Smooth muscle cell (in vitro differentiated cells): ENCODE measurements at regions not wholly inside any gene's neighbourhood (a gene's known extent, or its start where the extent isn't known, plus 50 kb on each side); places are given as distances from the start of the nearest gene placed in this dataset.

Experiments
- DNase-seq: peaks from one replicate; lab custom pipeline; 2025; ENCODE audit not compliant: unreplicated experiment; lab: John Stamatoyannopoulos, UW
- H2AFZ ChIP-seq: fragments of 200-600 bp; sonication (generic); 2 replicates; pipeline ENCODE4 v1.6.0; 2016; ENCODE audit warnings: antibody characterized with exemption, low read depth, mild to moderate bottlenecking
- H3F3A ChIP-seq: fragments of 200-600 bp; sonication (generic); 2 replicates; pipeline ENCODE4 v1.6.0; 2017; ENCODE audit warnings: antibody characterized with exemption, low read depth
- H3K27ac ChIP-seq: fragments of 200-600 bp; sonication (generic); 2 replicates; pipeline ENCODE4 v1.5.1; 2016; ENCODE audit warnings: low read depth, mild to moderate bottlenecking
- H3K27me3 ChIP-seq: fragments of 200-600 bp; sonication (generic); 2 replicates; pipeline ENCODE4 v1.6.1; 2016; ENCODE audit warnings: low read depth, mild to moderate bottlenecking
- H3K36me3 ChIP-seq: fragments of 200-600 bp; sonication (generic); 2 replicates; pipeline ENCODE4 v1.5.1; 2016; ENCODE audit warnings: low read depth
- H3K4me1 ChIP-seq: fragments of 200-600 bp; sonication (generic); 2 replicates; pipeline ENCODE4 v1.5.1; 2016; ENCODE audit warnings: low read depth
- H3K4me2 ChIP-seq: fragments of 200-600 bp; sonication (generic); 2 replicates; pipeline ENCODE4 v1.6.0; 2016; ENCODE audit warnings: mild to moderate bottlenecking
- H3K4me3 ChIP-seq: fragments of 200-600 bp; sonication (generic); 2 replicates; pipeline ENCODE4 v1.5.1; 2016; ENCODE audit warnings: mild to moderate bottlenecking
- H3K79me2 ChIP-seq: fragments of 200-600 bp; sonication (generic); 2 replicates; pipeline ENCODE4 v1.6.0; 2016; ENCODE audit warnings: low read depth, mild to moderate bottlenecking
- H3K9ac ChIP-seq: fragments of 200-600 bp; sonication (generic); 2 replicates; pipeline ENCODE4 v1.6.0; 2016; ENCODE audit warnings: low read depth
- H3K9me3 ChIP-seq: fragments of 200-600 bp; sonication (generic); replicated peaks from 2 replicates; pipeline ENCODE4 v1.5.1; 2016; ENCODE audit warnings: low read depth
- H4K20me1 ChIP-seq: fragments of 200-600 bp; sonication (generic); 2 replicates; pipeline ENCODE4 v1.6.0; 2016; ENCODE audit warnings: low read depth
- WGBS: methylation state at CpG from one replicate; pipeline ENCODE4 v1.1.7; 2016; ENCODE audit warnings: low lambda C conversion rate; 5-methylcytosine and 5-hydroxymethylcytosine counted together
- TF ChIP-seq, protein P1 (sequence below): fragments of 200-600 bp; sonication (generic); IDR thresholded peaks from 2 replicates; pipeline ENCODE4 v1.5.1; 2017; ENCODE audit warnings: borderline replicate concordance, mild to moderate bottlenecking, antibody characterized with exemption; ENCODE audit not compliant: insufficient read depth, poor library complexity, severe bottlenecking

DNA sequence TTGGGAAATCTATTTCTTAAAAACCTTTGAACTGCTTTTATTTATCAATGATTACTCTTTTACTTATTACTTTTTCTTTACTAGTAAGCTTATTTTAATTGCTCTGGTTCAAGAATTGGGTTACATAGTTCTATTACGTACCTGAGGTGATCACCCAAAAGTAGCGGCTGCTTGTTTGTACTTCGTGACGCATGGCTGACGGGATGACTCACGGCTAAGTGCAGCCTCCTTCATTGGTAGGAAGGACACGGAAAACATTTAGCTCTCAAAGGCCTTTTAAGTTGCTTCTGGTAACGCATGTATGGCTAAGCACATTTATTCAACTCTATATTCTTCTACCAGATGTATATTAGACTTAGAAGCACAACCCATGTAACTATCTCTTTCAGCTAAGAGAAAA, 285.8 kb upstream of the SP4 start:
- Histone ChIP-seq H3K27me3 (peaks cover 6% of the 10 kb centered on the region), H3K4me1 (no peaks in the 10 kb centered on the region), H2AFZ (no peak overlapping the region), H3F3A (no peaks in the 10 kb centered on the region), H3K9ac (no peak overlapping the region), H4K20me1 (no peaks in the 10 kb centered on the region), H3K79me2 (no peaks in the 10 kb centered on the region), H3K27ac (no peak overlapping the region), H3K36me3 (no peaks in the 10 kb centered on the region), H3K4me2 (no peak overlapping the region), H3K4me3 (no peak overlapping the region), H3K9me3 (no peaks in the 10 kb centered on the region)
- WGBS: 81% methylated on average over 8 of the region's 8 CpGs
- TF ChIP-seq, protein P1, sequence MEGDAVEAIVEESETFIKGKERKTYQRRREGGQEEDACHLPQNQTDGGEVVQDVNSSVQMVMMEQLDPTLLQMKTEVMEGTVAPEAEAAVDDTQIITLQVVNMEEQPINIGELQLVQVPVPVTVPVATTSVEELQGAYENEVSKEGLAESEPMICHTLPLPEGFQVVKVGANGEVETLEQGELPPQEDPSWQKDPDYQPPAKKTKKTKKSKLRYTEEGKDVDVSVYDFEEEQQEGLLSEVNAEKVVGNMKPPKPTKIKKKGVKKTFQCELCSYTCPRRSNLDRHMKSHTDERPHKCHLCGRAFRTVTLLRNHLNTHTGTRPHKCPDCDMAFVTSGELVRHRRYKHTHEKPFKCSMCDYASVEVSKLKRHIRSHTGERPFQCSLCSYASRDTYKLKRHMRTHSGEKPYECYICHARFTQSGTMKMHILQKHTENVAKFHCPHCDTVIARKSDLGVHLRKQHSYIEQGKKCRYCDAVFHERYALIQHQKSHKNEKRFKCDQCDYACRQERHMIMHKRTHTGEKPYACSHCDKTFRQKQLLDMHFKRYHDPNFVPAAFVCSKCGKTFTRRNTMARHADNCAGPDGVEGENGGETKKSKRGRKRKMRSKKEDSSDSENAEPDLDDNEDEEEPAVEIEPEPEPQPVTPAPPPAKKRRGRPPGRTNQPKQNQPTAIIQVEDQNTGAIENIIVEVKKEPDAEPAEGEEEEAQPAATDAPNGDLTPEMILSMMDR: no peak
- DNase-seq: no peak

DNA sequence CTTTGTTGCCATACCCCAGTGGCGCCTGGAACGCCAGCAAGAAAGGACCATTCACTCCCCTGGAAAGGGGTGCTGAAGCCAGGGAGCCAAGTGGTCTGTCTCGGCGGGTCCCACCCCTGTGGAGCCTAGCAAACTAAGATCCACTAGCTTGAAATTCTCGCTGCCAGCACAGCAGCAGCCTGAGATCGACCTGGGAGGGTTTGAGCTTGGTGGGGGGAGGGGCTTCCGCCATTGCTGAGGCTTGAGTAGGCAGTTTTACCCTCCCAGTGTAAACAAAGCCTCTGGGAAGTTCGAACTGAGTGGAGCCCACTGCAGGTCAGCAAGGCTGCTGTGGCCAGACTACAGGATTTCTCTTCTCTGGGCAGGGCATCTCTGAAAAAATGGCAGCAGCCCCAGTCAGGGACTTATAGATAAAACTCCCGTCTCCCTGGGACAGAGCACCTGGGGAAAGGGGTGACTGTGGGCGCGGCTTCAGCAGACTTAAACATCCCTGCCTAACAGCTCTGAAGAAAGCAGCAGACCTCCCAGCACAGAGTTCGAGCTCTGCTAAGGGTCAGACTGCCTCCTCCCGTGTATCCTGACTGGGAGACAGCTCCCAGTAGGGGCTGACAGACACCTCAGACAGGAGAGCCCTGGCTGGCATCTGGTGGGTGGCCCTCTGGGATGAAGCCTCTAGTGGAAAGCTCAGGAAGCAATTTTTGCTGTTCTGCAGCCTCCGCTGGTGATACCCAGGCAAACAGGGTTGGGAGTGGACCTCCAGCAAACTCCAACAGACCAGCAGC, 281.1 kb upstream of the SP4 start:
- Histone ChIP-seq H3K4me2 (no peak overlapping the region), H3K79me2 (no peaks in the 10 kb centered on the region), H3K4me3 (no peak overlapping the region), H3K27me3 (peaks cover 6% of the 10 kb centered on the region), H3K9ac (no peak overlapping the region), H3K9me3 (no peaks in the 10 kb centered on the region), H2AFZ (no peak overlapping the region), H3K4me1 (no peaks in the 10 kb centered on the region), H3K36me3 (no peaks in the 10 kb centered on the region), H4K20me1 (no peaks in the 10 kb centered on the region), H3K27ac (no peak overlapping the region), H3F3A (no peaks in the 10 kb centered on the region)
- no peak for DNase-seq
- WGBS: 59% methylated on average over 14 of the region's 14 CpGs
- TF ChIP-seq, protein P1: no peak

DNA sequence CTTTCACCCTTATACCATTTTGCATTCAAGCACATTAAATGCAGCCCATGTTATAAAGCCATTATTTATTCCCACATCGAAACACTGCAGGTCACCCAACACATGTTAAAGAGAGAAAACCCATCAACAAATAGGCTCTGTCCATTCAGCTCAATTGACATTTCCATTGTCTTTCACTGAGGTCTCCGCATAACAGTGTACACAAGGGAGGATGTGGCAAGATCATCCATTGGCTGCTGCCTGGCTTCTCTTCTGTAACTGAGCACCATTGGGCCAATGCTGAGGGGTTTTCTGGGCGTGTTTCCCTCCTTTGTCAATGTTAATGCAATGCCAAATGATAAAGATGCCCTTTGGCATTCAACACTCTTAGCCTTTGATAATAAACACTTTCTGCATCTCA, 278.1 kb upstream of the SP4 start:
- Histone ChIP-seq H3F3A (no peaks in the 10 kb centered on the region), H3K4me2 (no peak overlapping the region), H3K9ac (no peak overlapping the region), H3K36me3 (no peaks in the 10 kb centered on the region), H4K20me1 (no peaks in the 10 kb centered on the region), H2AFZ (no peak overlapping the region), H3K79me2 (no peaks in the 10 kb centered on the region), H3K4me1 (no peaks in the 10 kb centered on the region), H3K27ac (no peak overlapping the region), H3K4me3 (no peak overlapping the region), H3K27me3 (no peaks in the 10 kb centered on the region), H3K9me3 (no peaks in the 10 kb centered on the region)
- TF ChIP-seq, protein P1: no peak
- no peak for DNase-seq
- 84% methylated on average over 3 of the region's 3 CpGs for WGBS

DNA sequence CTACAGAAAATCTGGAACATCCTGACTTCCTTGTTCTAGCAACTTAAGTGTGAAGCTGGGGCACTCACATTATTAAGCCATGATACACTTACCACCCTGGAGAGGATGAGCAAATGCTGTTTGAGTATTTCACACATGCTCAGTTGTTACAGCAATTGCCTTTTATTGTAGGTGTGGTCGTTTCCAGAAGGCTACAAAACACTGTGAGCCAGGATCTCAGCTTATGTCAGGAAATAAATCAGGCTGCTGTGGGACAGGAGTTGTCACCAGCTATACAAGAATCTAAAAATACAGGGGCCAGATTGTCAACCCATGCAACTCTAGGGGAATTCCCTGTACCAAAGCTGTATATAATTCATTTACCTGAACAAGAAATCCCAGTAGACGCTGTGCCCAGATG, 273.3 kb upstream of the SP4 start:
- Histone ChIP-seq H3K9ac (no peak overlapping the region), H3K4me1 (no peaks in the 10 kb centered on the region), H3F3A (no peaks in the 10 kb centered on the region), H3K4me3 (no peak overlapping the region), H2AFZ (no peak overlapping the region), H3K36me3 (no peaks in the 10 kb centered on the region), H3K4me2 (no peak overlapping the region), H3K9me3 (no peaks in the 10 kb centered on the region), H3K79me2 (no peaks in the 10 kb centered on the region), H4K20me1 (no peaks in the 10 kb centered on the region), H3K27ac (no peak overlapping the region), H3K27me3 (no peaks in the 10 kb centered on the region)
- TF ChIP-seq, protein P1: no peak
- 70% methylated on average over 2 of the region's 2 CpGs for WGBS
- no peak for DNase-seq
